LNCAP (cell line): ENCODE measurements at regions not wholly inside any gene's neighbourhood (a gene's known extent, or its start where the extent isn't known, plus 50 kb on each side); places are given as distances from the start of the nearest gene placed in this dataset.

Experiments
- CTCF ChIP-seq: fragments of 450-650 bp; IDR thresholded peaks from 2 replicates; pipeline ENCODE4 v1.5.1; 2017; ENCODE audit warnings: mild to moderate bottlenecking

DNA sequence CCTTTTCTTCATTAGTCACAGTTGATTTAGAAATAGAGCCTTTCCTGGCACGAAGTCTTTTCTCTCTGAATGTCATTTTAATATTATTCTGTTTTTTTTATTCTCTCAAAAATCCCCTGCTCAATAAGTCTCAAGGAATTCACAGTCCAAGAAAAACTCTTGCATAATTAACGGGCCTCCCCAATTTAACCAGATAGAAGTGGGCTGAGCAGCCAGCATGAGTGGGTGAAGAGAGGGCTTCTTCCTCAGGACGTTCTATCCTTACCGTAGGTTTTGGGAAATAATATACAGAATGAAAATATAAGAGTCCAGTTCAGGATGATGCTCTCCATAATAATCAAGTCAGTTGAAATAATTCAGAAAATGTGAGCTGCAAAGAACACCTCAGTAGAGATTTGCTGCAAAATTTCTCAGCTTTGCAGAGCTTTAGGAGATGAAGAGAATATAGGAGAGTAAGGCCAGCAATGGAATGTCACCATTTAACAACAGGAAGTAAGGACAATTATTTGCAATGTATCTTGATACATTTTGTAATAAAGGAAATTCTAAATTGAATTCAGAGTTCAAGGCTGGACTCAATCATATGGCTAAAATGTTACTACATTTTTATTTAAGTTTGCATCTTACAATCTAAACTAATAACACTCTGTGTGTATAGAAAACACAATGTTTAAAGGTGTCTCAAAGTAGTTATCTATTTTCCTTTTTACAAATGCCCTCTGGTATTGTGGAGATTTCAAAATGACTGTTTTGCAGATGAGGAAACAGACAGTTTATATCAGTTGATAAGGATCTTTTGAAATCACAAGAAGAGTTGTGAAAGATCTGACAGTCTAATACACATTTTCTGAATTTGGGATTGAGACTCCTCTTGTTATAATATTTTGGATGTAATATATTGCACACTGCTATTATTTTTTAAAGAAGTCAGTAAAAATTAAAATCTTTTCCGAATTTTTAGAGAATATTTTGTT, 1724.1 kb upstream of the SEL1L start:
- TF ChIP-seq CTCF = no peak

- no peak for TF ChIP-seq CTCF
These were observed 1727.1 kb upstream of the SEL1L start for GRCh38 chr14:83260751-83261150.

DNA sequence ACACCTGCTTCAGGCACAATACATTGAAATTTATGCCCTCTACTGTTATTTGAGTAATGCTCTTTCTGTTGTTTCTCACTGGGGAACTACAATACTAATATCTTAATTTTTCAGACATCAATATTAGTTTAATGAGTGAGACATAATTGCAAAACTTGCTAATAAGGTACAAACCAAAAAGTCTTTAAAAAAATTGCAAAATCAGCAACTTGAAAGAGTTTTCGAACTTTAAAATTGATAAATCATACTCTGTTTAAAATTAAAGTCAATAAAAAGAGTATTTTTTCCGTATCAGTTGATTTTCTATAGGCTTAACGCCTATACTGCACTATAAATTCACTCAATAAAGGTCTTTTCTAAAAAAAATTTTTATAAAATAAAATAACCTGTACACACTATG, 1735.9 kb upstream of the SEL1L start:
- no peak for TF ChIP-seq CTCF

GRCh38 chr14:83271663-83272062, 1738.0 kb upstream of the SEL1L start:
- no peak for TF ChIP-seq CTCF

GRCh38 chr14:83280719-83281118, 1747.1 kb upstream of the SEL1L start:
- no peak for TF ChIP-seq CTCF

- no peak for TF ChIP-seq CTCF
These were observed 1749.1 kb upstream of the SEL1L start for GRCh38 chr14:83282706-83283105.

- TF ChIP-seq CTCF = no peak
These were observed 1753.6 kb upstream of the SEL1L start for GRCh38 chr14:83287300-83287699.
